GM10248 (cell line): ENCODE measurements at regions not wholly inside any gene's neighbourhood (a gene's known extent, or its start where the extent isn't known, plus 50 kb on each side); places are given as distances from the start of the nearest gene placed in this dataset.

ENCODE experiments used
- CTCF ChIA-PET: fragments of 300-600 bp; sonication (Branson Sonifier 250); formaldehyde crosslinking; extraction: SDS; loops from one replicate; lab custom pipeline; 2021; ENCODE audit warnings: antibody characterized with exemption; lab: Yijun Ruan, JAX
- POLR2A ChIA-PET: fragments of 350-650 bp; sonication (Branson Sonifier 250); formaldehyde crosslinking; extraction: SDS; loops from one replicate; lab custom pipeline; 2020; ENCODE audit warnings: antibody characterized with exemption; lab: Yijun Ruan, JAX
- DNase-seq: peaks from one replicate; pipeline ENCODE4 v3.0.0; 2012; ENCODE audit errors: extremely low spot score
- CTCF ChIP-seq: IDR thresholded peaks from 2 replicates; pipeline ENCODE4 v1.5.1; 2012; ENCODE audit warnings: mild to moderate bottlenecking, low read depth; ENCODE audit errors: extremely low read depth, missing control alignments, control extremely low read depth

GRCh38 chr9:126205265-126205664, 121.4 kb upstream of the MVB12B start:
- DNase-seq, result no peak
- no peak for TF ChIP-seq CTCF
- ChIA-PET POLR2A (no interaction called here), CTCF (no interaction called here)

- no peak for DNase-seq
- ChIA-PET POLR2A (no interaction called here), CTCF (no interaction called here)
- TF ChIP-seq CTCF, result no peak
These were observed 120.7 kb upstream of the MVB12B start for GRCh38 chr9:126205845-126206498.

- ChIA-PET CTCF (interaction anchor here (1.4 to 1.6 kb wide), 2 partner anchors 11 to 351 kb away, joined by 3 to 4 read pairs; no protein-coding TSS in a partner anchor), POLR2A (no interaction called here)
- TF ChIP-seq CTCF, result no peak
These were observed 119.4 kb upstream of the MVB12B start for GRCh38 chr9:126207256-126207655.

GRCh38 chr9:126208216-126208758, 118.3 kb upstream of the MVB12B start:
- ChIA-PET CTCF (interaction anchor here (1.0 to 1.6 kb wide), 2 partner anchors 10 to 12 kb away, joined by 3 read pairs; no protein-coding TSS in a partner anchor), POLR2A (no interaction called here)
- DNase-seq, result no peak
- TF ChIP-seq CTCF, result no peak

More at GRCh38 chr9:126207256-126207655, 119.4 kb upstream of the MVB12B start:
- DNase-seq, result no peak

GRCh38 chr9:126211441-126212074, 115.1 kb upstream of the MVB12B start:
- DNase-seq, result no peak
- CTCF ChIA-PET, result no interaction called here
- no peak for TF ChIP-seq CTCF
- POLR2A ChIA-PET, result no interaction called here

- no peak for TF ChIP-seq CTCF
These were observed 111.1 kb upstream of the MVB12B start for GRCh38 chr9:126215486-126215885.

More at GRCh38 chr9:126215486-126215885, 111.1 kb upstream of the MVB12B start:
- DNase-seq, result no peak
- CTCF ChIA-PET, result no interaction called here
- POLR2A ChIA-PET, result no interaction called here
